AG04449 (cell line): ENCODE measurements at regions not wholly inside any gene's neighbourhood (a gene's known extent, or its start where the extent isn't known, plus 50 kb on each side); places are given as distances from the start of the nearest gene placed in this dataset.
"Not testable (repeated sequence)": the region's sequence is repeated elsewhere in the genome, so short reads cannot be mapped to it uniquely, and the experiment has no call there.

ENCODE experiments used
- CTCF ChIA-PET: fragments of 350-600 bp; formaldehyde crosslinking; extraction: SDS; loops from one replicate; lab custom pipeline; 2021; ENCODE audit warnings: antibody characterized with exemption; lab: Yijun Ruan, JAX
- POLR2A ChIA-PET: fragments of 400-600, 350-600 bp; formaldehyde crosslinking; extraction: SDS; loops from one replicate; lab custom pipeline; 2020; ENCODE audit warnings: antibody characterized with exemption, inconsistent platforms; lab: Yijun Ruan, JAX
- DNase-seq: peaks from one replicate; pipeline ENCODE4 v3.0.0-alpha.2; 2010; ENCODE audit warnings: low read depth, low spot score
- H3K4me3 ChIP-seq: 2 replicates; pipeline ENCODE4 v1.5.1; 2011; ENCODE audit warnings: low read depth, mild to moderate bottlenecking, control low read depth, low read length
- CTCF ChIP-seq: IDR thresholded peaks from one replicate; pipeline ENCODE4 v1.5.1; 2011; ENCODE audit warnings: mild to moderate bottlenecking, moderate library complexity, low read length, control low read depth, inconsistent platforms; ENCODE audit not compliant: insufficient read depth; ENCODE audit errors: missing control alignments

- TF ChIP-seq CTCF = no peak
- DNase-seq = no peak
- ChIA-PET POLR2A (no interaction called here), CTCF (no interaction called here)
- H3K4me3 ChIP-seq = no peak overlapping the region
Measured at GRCh38 chr21:18723171-18723570, 319.6 kb upstream of the TMPRSS15 start.

GRCh38 chr21:18725653-18726052, 322.1 kb upstream of the TMPRSS15 start:
- no peak overlapping the region for H3K4me3 ChIP-seq
- POLR2A ChIA-PET = no interaction called here
- DNase-seq = no peak
- CTCF ChIA-PET = no interaction called here
- TF ChIP-seq CTCF = no peak

GRCh38 chr21:18741954-18742353, 338.4 kb upstream of the TMPRSS15 start:
- H3K4me3 ChIP-seq = no peak overlapping the region
- ChIA-PET CTCF (no interaction called here), POLR2A (no interaction called here)
- TF ChIP-seq CTCF = no peak
- DNase-seq = no peak

GRCh38 chr21:18743531-18743930, 339.9 kb upstream of the TMPRSS15 start:
- DNase-seq = no peak
- H3K4me3 ChIP-seq = no peak overlapping the region
- POLR2A ChIA-PET = no interaction called here
- TF ChIP-seq CTCF = no peak
- CTCF ChIA-PET = no interaction called here

- H3K4me3 ChIP-seq = no peak overlapping the region
- ChIA-PET POLR2A (no interaction called here), CTCF (no interaction called here)
- no peak for DNase-seq
- TF ChIP-seq CTCF = no peak
Measured at GRCh38 chr21:18744840-18745239, 341.3 kb upstream of the TMPRSS15 start.

- H3K4me3 ChIP-seq, DNase-seq, CTCF ChIA-PET, POLR2A ChIA-PET: not testable (repeated sequence)
Measured at GRCh38 chr21:18752894-18753293, 349.3 kb upstream of the TMPRSS15 start.

GRCh38 chr21:18756272-18756671, 352.7 kb upstream of the TMPRSS15 start:
- CTCF ChIA-PET, H3K4me3 ChIP-seq, POLR2A ChIA-PET, DNase-seq: not testable (repeated sequence)
